Nephron progenitor cell (in vitro differentiated cells): ENCODE measurements at regions not wholly inside any gene's neighbourhood (a gene's known extent, or its start where the extent isn't known, plus 50 kb on each side); places are given as distances from the start of the nearest gene placed in this dataset.
"Not testable (repeated sequence)": the region's sequence is repeated elsewhere in the genome, so short reads cannot be mapped to it uniquely, and the experiment has no call there.

Experiments used
- DNase-seq: peaks from one replicate; pipeline ENCODE4 v3.0.0; 2021
- H3K27ac Mint-ChIP-seq: 2 replicates; pipeline ENCODE4 v1.8.0; 2021; ENCODE audit warnings: mild to moderate bottlenecking, moderate library complexity, mixed read lengths
- H3K27me3 Mint-ChIP-seq: 2 replicates; pipeline ENCODE4 v1.8.0; 2021; ENCODE audit warnings: mild to moderate bottlenecking, low read depth, mixed read lengths; ENCODE audit not compliant: poor library complexity
- H3K36me3 Mint-ChIP-seq: 2 replicates; pipeline ENCODE4 v1.8.0; 2021; ENCODE audit warnings: low read depth, mixed read lengths
- H3K4me1 Mint-ChIP-seq: 2 replicates; pipeline ENCODE4 v1.8.0; 2021; ENCODE audit warnings: mixed read lengths
- H3K4me3 Mint-ChIP-seq: 2 replicates; pipeline ENCODE4 v1.8.0; 2021; ENCODE audit warnings: mild to moderate bottlenecking, moderate library complexity, mixed read lengths
- H3K9me3 Mint-ChIP-seq: 2 replicates; pipeline ENCODE4 v1.8.0; 2021; ENCODE audit warnings: mild to moderate bottlenecking, moderate library complexity, mixed read lengths
- CTCF ChIP-seq: fragments of 200-600 bp; sonication (generic); IDR thresholded peaks from 2 replicates; pipeline ENCODE4 v1.5.0; 2021; ENCODE audit warnings: antibody characterized with exemption

- peaks cover 88% of the 10 kb centered on the region for H3K9me3 Mint-ChIP-seq
- no peaks in the 10 kb centered on the region for H3K36me3 Mint-ChIP-seq
- H3K4me1 Mint-ChIP-seq, result no peaks in the 10 kb centered on the region
Measured at GRCh38 chr4:189740873-189741272, 199.8 kb upstream of the FRG1 start.

GRCh38 chr4:189753092-189753491 lies 187.6 kb upstream of the FRG1 start:
- H3K4me3 Mint-ChIP-seq, H3K27ac Mint-ChIP-seq, H3K36me3 Mint-ChIP-seq, H3K4me1 Mint-ChIP-seq, H3K27me3 Mint-ChIP-seq, DNase-seq: not testable (repeated sequence)
- peaks cover 72% of the 10 kb centered on the region for H3K9me3 Mint-ChIP-seq

More at GRCh38 chr4:189740873-189741272, 199.8 kb upstream of the FRG1 start:
- Mint-ChIP-seq H3K27me3 (no peaks in the 10 kb centered on the region), H3K27ac (no peak overlapping the region), H3K4me3 (no peak overlapping the region)
- no peak for TF ChIP-seq CTCF
- no peak for DNase-seq

- TF ChIP-seq CTCF, result no peak
- Mint-ChIP-seq H3K4me1 (no peaks in the 10 kb centered on the region), H3K27me3 (peaks cover 3% of the 10 kb centered on the region), H3K9me3 (peaks cover 80% of the 10 kb centered on the region), H3K4me3 (no peak overlapping the region), H3K36me3 (no peaks in the 10 kb centered on the region), H3K27ac (peak overlapping the region; percentile 72)
- DNase-seq, result no peak
Measured at GRCh38 chr4:189763583-189763982, 177.1 kb upstream of the FRG1 start.

- no peak for TF ChIP-seq CTCF
- no peak for DNase-seq
- Mint-ChIP-seq H3K4me3 (no peak overlapping the region), H3K9me3 (peaks cover 77% of the 10 kb centered on the region), H3K27ac (peak overlapping the region; percentile 36), H3K27me3 (peaks cover 3% of the 10 kb centered on the region), H3K36me3 (no peaks in the 10 kb centered on the region), H3K4me1 (no peaks in the 10 kb centered on the region)
Measured at GRCh38 chr4:189765301-189765700, 175.4 kb upstream of the FRG1 start.

GRCh38 chr4:189765736-189766135 lies 174.9 kb upstream of the FRG1 start:
- H3K9me3 Mint-ChIP-seq, result peaks cover 76% of the 10 kb centered on the region
- H3K27me3 Mint-ChIP-seq, result peaks cover 3% of the 10 kb centered on the region
- TF ChIP-seq CTCF, result no peak
- no peak overlapping the region for H3K27ac Mint-ChIP-seq
- no peak for DNase-seq
- no peak overlapping the region for H3K4me3 Mint-ChIP-seq
- no peaks in the 10 kb centered on the region for H3K36me3 Mint-ChIP-seq
- H3K4me1 Mint-ChIP-seq, result no peaks in the 10 kb centered on the region

- no peaks in the 10 kb centered on the region for H3K36me3 Mint-ChIP-seq
- peaks cover 3% of the 10 kb centered on the region for H3K27me3 Mint-ChIP-seq
- peaks cover 73% of the 10 kb centered on the region for H3K9me3 Mint-ChIP-seq
Measured at GRCh38 chr4:189767941-189768340, 172.7 kb upstream of the FRG1 start.

More at GRCh38 chr4:189767941-189768340, 172.7 kb upstream of the FRG1 start:
- no peak for TF ChIP-seq CTCF
- Mint-ChIP-seq H3K4me3 (no peak overlapping the region), H3K27ac (no peak overlapping the region), H3K4me1 (no peaks in the 10 kb centered on the region)
- DNase-seq, result no peak
